Panc1 (cell line): ENCODE measurements at regions not wholly inside any gene's neighbourhood (a gene's known extent, or its start where the extent isn't known, plus 50 kb on each side); places are given as distances from the start of the nearest gene placed in this dataset.
"Not testable (repeated sequence)": the region's sequence is repeated elsewhere in the genome, so short reads cannot be mapped to it uniquely, and the experiment has no call there.

Source experiments
- ATAC-seq: fragments of 200-7000 bp; cut with Tn5 transposase; 2 replicates; pipeline ENCODE4 v1.9.1; 2020; ENCODE audit warnings: mild to moderate bottlenecking, moderate library complexity
- BruUV-seq: library from RNA; stranded (reverse); fragments of 400-500 nt; replicated peaks from 2 replicates; lab custom pipeline; 2021; lab: Mats Ljungman, UMichigan
- CTCF ChIA-PET: fragments of 300-600 bp; sonication (Branson Sonifier 250); formaldehyde crosslinking; loops from one replicate; lab custom pipeline; 2022; ENCODE audit warnings: antibody characterized with exemption; lab: Charles Lee
- POLR2A ChIA-PET: fragments of 300-600 bp; sonication (Branson Sonifier 250); formaldehyde crosslinking; loops from one replicate; lab custom pipeline; 2022; ENCODE audit warnings: antibody characterized with exemption; lab: Charles Lee
- DNase-seq: peaks from one replicate; pipeline ENCODE4 v3.0.0-alpha.2; 2010; ENCODE audit warnings: low read depth, low spot score
- H3K27ac ChIP-seq: 2 replicates; pipeline ENCODE4 v1.5.1; 2011; ENCODE audit warnings: mild to moderate bottlenecking, low read length, inconsistent platforms
- H3K27me3 ChIP-seq: fragments of 200-500 bp; sonication (Bioruptor generic); 2 replicates; pipeline ENCODE4 v1.6.0; 2014; ENCODE audit warnings: low read length, inconsistent platforms; ENCODE audit not compliant: control insufficient read depth, insufficient read depth
- H3K36me3 ChIP-seq: fragments of 200-500 bp; sonication (Bioruptor generic); 2 replicates; pipeline ENCODE4 v1.5.1; 2014; ENCODE audit warnings: inconsistent platforms, mild to moderate bottlenecking, low read length, moderate library complexity; ENCODE audit not compliant: control insufficient read depth, insufficient read depth
- H3K4me1 ChIP-seq: 2 replicates; pipeline ENCODE4 v1.5.1; 2011; ENCODE audit warnings: inconsistent platforms, mild to moderate bottlenecking, low read length, moderate library complexity; ENCODE audit not compliant: control insufficient read depth, insufficient read depth
- H3K4me3 ChIP-seq, 2 experiments: 2 replicates each; pipeline ENCODE4 v1.5.1; 2011 to 2012; ENCODE audit warnings: low read depth in 2 of 2, low read length in 2 of 2, mild to moderate bottlenecking in 2 of 2, inconsistent platforms in 1 of 2, moderate library complexity in 1 of 2
- H3K9me3 ChIP-seq: fragments of 200-500 bp; sonication (Bioruptor generic); 2 replicates; pipeline ENCODE4 v1.5.1; 2014; ENCODE audit warnings: low read depth, mild to moderate bottlenecking, inconsistent platforms, low read length, moderate library complexity; ENCODE audit not compliant: control insufficient read depth, insufficient read depth
- POLR2AphosphoS5 ChIP-seq: IDR thresholded peaks from 2 replicates; pipeline ENCODE4 v1.6.1; 2012; ENCODE audit warnings: mild to moderate bottlenecking, low read depth, low read length, moderate library complexity
- SIN3A ChIP-seq: IDR thresholded peaks from 2 replicates; pipeline ENCODE4 v1.6.1; 2012; ENCODE audit warnings: low read depth, mild to moderate bottlenecking, low read length, moderate library complexity, borderline replicate concordance; ENCODE audit not compliant: insufficient read depth
- TCF7L2 ChIP-seq: IDR thresholded peaks from 2 replicates; pipeline ENCODE4 v1.6.1; 2011; ENCODE audit warnings: mild to moderate bottlenecking, low read depth, low read length, inconsistent platforms
- in situ Hi-C: cut with HindIII; loops from 2 replicates; pipeline ENCODE4 v1.10.0; 2016; ENCODE audit warnings: low sequenced_read_pairs, low pct_unique_long_range_greater_than_20kb
- intact Hi-C: fragments of 100-400 bp; cut with micrococcal nuclease; formaldehyde crosslinking; loops from one replicate; pipeline ENCODE4 v1.10.0; 2022; ENCODE audit not compliant: unreplicated experiment
- TF ChIP-seq, protein P1 (sequence below): fragments of 450-650 bp; IDR thresholded peaks from 2 replicates; pipeline ENCODE4 v1.5.1; 2017; ENCODE audit warnings: mild to moderate bottlenecking
- TF ChIP-seq, protein P2 (sequence below), 2 experiments: IDR thresholded peaks; 2 replicates each; pipeline ENCODE4 v1.6.1; 2011 to 2012; ENCODE audit warnings: low read depth in 2 of 2, control low read depth in 1 of 2, low read length in 1 of 2, mild to moderate bottlenecking in 1 of 2, moderate library complexity in 1 of 2; ENCODE audit not compliant: insufficient read depth in 1 of 2

GRCh38 chr4:104930298-104930697 is 216.4 kb upstream of the TET2 start:
- in situ Hi-C loops (no loop called here), intact Hi-C loops (no loop called here)
- H3K9me3 ChIP-seq, result no peaks in the 10 kb centered on the region
- no peaks in the 10 kb centered on the region for H3K36me3 ChIP-seq
- TF ChIP-seq TCF7L2 (no peak), SIN3A (no peak), POLR2AphosphoS5 (no peak)
- TF ChIP-seq, protein P1, sequence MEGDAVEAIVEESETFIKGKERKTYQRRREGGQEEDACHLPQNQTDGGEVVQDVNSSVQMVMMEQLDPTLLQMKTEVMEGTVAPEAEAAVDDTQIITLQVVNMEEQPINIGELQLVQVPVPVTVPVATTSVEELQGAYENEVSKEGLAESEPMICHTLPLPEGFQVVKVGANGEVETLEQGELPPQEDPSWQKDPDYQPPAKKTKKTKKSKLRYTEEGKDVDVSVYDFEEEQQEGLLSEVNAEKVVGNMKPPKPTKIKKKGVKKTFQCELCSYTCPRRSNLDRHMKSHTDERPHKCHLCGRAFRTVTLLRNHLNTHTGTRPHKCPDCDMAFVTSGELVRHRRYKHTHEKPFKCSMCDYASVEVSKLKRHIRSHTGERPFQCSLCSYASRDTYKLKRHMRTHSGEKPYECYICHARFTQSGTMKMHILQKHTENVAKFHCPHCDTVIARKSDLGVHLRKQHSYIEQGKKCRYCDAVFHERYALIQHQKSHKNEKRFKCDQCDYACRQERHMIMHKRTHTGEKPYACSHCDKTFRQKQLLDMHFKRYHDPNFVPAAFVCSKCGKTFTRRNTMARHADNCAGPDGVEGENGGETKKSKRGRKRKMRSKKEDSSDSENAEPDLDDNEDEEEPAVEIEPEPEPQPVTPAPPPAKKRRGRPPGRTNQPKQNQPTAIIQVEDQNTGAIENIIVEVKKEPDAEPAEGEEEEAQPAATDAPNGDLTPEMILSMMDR, result no peak
- TF ChIP-seq, protein P2, sequence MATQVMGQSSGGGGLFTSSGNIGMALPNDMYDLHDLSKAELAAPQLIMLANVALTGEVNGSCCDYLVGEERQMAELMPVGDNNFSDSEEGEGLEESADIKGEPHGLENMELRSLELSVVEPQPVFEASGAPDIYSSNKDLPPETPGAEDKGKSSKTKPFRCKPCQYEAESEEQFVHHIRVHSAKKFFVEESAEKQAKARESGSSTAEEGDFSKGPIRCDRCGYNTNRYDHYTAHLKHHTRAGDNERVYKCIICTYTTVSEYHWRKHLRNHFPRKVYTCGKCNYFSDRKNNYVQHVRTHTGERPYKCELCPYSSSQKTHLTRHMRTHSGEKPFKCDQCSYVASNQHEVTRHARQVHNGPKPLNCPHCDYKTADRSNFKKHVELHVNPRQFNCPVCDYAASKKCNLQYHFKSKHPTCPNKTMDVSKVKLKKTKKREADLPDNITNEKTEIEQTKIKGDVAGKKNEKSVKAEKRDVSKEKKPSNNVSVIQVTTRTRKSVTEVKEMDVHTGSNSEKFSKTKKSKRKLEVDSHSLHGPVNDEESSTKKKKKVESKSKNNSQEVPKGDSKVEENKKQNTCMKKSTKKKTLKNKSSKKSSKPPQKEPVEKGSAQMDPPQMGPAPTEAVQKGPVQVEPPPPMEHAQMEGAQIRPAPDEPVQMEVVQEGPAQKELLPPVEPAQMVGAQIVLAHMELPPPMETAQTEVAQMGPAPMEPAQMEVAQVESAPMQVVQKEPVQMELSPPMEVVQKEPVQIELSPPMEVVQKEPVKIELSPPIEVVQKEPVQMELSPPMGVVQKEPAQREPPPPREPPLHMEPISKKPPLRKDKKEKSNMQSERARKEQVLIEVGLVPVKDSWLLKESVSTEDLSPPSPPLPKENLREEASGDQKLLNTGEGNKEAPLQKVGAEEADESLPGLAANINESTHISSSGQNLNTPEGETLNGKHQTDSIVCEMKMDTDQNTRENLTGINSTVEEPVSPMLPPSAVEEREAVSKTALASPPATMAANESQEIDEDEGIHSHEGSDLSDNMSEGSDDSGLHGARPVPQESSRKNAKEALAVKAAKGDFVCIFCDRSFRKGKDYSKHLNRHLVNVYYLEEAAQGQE (IDR thresholded peaks at IDR 0.05; ENCODE audit: insufficient read depth in 1 of 2, low read depth in 2 of 2, low read length in 1 of 2), result no peak
- ChIA-PET CTCF (no interaction called here), POLR2A (interaction anchor here (0.7 kb wide), 1 partner anchor 68 kb away, joined by 7 read pairs; no protein-coding TSS in a partner anchor)
- ATAC-seq (no peak), DNase-seq (no peak)
- no peaks in the 10 kb centered on the region for H3K4me1 ChIP-seq
- H3K27ac ChIP-seq, result no peak overlapping the region
- BruUV-seq, result no TSS peak
- H3K4me3 ChIP-seq, result no peak overlapping the region
- no peaks in the 10 kb centered on the region for H3K27me3 ChIP-seq

DNA sequence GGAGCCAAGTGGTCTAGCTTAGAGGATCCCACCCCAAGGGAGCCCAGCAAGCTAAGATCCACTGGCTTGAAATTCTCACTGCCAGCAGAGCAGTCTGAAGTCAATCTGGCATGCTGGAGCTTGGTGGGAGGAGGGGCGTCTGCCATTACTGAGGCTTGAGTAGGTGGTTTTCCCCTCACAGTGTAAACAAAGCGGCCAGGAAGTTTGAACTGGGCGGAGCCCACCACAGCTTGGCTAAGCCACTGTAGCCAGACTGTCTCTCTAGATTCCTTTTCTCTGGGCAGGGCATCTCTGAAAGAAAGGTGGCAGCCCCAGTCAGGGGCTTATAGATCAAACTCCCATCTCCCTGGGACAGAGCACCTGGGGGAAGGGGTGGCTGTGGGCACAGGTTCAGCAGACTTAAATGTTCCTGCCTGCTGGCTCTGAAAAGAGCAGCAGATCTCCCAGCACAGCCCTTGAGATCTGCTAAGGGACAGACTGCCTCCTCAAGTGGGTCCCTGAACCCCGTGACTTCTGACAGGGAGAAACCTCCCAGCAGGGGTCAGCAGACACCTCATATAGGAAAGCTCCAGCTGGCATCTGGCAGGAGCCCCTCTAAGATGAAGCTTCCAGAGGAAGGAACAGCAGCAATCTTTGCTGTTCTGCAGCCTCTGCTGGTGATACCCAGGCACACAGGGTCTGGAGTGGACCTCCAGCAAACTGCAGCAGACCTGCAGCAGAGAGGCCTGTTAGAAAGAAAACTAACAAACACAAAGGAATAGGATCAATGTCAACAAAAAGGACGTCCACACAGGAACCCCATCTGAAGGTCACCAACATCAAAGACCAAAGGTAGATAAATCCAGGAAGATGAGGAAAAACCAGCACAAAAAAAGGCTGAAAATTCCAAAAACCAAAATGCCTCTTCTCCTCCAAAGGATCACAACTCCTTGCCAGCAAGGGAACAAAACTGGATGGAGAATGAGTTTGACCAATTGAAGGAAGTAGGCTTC is 215.6 kb upstream of the TET2 start:
- DNase-seq, H3K9me3 ChIP-seq, intact Hi-C loops, ATAC-seq, H3K36me3 ChIP-seq, H3K27ac ChIP-seq, BruUV-seq, H3K4me3 ChIP-seq, in situ Hi-C loops, CTCF ChIA-PET, H3K27me3 ChIP-seq, H3K4me1 ChIP-seq: not testable (repeated sequence)
- TF ChIP-seq, protein P1, result 0 out of 2 replicates have a peak, but pooled peaks have one; percentile 5
- POLR2A ChIA-PET, result interaction anchor here (0.7 kb wide), 1 partner anchor 68 kb away, joined by 7 read pairs; no protein-coding TSS in a partner anchor
